Gastrocnemius medialis (tissue), 4 donors: ENCODE measurements at regions not wholly inside any gene's neighbourhood (a gene's known extent, or its start where the extent isn't known, plus 50 kb on each side); places are given as distances from the start of the nearest gene placed in this dataset.

Experiments
- CTCF ChIP-seq, 5 experiments: fragments of 450-650 bp in 3 of 5; fragments of 200-600 bp in 2 of 5; sonication (generic) in 2 of 5; IDR thresholded peaks in 4 of 5; conservative IDR thresholded peaks in 1 of 5; 1 replicate in 4 of 5; 2 replicates in 1 of 5; pipeline ENCODE4 v1.5.1; 2016 to 2019; ENCODE audit warnings: antibody characterized with exemption in 5 of 5, mild to moderate bottlenecking in 3 of 5, moderate library complexity in 3 of 5
- POLR2A ChIP-seq, 2 donors: fragments of 450-650 bp; IDR thresholded peaks; one replicate each; pipeline ENCODE4 v1.6.1; 2017; ENCODE audit warnings: antibody characterized with exemption in 2 of 2, mild to moderate bottlenecking in 2 of 2, moderate library complexity in 2 of 2

DNA sequence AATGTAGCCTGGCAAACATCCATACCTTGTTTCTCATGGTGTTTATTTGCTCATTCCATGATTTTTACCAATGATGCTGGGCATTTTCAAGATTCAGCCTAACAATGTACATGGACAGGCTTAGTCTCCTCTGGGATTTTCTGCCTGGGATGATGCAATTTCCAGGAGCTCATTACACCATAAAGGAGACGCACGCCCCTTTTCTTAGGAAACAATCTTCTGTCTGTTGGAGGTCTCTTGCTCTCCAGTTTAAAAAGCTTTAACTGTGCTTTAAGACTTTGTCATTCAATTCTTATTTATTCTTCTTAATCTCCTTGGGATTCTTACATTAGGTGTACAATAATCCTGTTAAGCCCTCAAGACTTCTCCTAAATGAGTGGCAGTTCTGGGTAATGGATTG is 150.3 kb upstream of the NRP1 start:
- TF ChIP-seq POLR2A (IDR thresholded peaks at IDR 0.05): no peak
- TF ChIP-seq CTCF (IDR thresholded peaks at IDR 0.05 in 4 of 5, conservative IDR thresholded peaks at IDR 0.05 in 1 of 5): no peak
